ENCODE measurements at regions not wholly inside any gene's neighbourhood (a gene's known extent, or its start where the extent isn't known, plus 50 kb on each side); places are given as distances from the start of the nearest gene placed in this dataset.

DNA sequence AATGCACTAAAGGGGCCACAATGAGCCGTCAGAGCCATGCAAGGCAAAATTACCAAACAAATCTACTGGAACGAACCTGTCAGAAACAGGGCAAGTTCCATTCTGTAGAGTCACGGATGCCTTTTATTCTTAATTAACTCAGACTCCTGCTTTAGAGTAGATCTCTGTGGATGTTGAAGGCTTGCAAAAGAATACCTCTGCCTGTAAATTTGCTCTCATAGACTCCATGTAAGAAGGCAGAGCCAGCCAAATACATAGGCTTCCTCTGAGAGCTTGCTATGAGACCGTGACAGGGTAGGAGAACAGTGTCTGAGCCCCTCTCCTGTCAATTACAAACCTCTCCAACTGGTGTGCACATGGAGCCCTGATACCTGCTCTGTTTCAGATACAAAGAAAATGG, 787.9 kb upstream of the POM121L12 start:
- TF ChIP-seq, protein P1, sequence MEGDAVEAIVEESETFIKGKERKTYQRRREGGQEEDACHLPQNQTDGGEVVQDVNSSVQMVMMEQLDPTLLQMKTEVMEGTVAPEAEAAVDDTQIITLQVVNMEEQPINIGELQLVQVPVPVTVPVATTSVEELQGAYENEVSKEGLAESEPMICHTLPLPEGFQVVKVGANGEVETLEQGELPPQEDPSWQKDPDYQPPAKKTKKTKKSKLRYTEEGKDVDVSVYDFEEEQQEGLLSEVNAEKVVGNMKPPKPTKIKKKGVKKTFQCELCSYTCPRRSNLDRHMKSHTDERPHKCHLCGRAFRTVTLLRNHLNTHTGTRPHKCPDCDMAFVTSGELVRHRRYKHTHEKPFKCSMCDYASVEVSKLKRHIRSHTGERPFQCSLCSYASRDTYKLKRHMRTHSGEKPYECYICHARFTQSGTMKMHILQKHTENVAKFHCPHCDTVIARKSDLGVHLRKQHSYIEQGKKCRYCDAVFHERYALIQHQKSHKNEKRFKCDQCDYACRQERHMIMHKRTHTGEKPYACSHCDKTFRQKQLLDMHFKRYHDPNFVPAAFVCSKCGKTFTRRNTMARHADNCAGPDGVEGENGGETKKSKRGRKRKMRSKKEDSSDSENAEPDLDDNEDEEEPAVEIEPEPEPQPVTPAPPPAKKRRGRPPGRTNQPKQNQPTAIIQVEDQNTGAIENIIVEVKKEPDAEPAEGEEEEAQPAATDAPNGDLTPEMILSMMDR (IDR thresholded peaks at IDR 0.05): no peak
- no peaks in the 10 kb centered on the region for H3K9me3 ChIP-seq
- no peaks in the 10 kb centered on the region for H3K36me3 ChIP-seq
- no peaks in the 10 kb centered on the region for H3K27me3 ChIP-seq
- no peak overlapping the region for H3K4me3 ChIP-seq
- H3K4me1 ChIP-seq: no peaks in the 10 kb centered on the region
- H3K27ac ChIP-seq: no peak overlapping the region
- intact Hi-C loops (cut with DNase I; ENCODE audit: low total_unique reads): no loop called here
- DNase-seq: no peak

DNA sequence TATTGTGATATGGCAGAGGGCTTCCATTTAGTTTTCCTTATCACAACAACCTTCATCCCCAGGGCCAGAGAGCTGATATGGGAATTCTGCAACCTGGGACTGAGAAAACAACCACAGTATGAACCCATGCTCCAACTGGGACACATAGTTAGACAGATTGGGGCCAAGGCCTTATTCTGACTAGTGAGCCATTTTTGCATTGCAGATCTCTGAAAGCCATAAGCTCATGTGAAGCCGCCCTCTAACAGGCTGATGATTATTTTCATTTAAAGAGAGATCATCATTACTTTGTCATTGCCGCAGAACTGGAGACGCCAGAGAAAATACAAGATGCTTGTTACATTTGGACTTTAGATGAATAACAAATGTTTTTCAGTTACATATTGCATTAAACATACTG, 791.7 kb upstream of the POM121L12 start:
- DNase-seq: no peak
- Histone ChIP-seq H3K4me1 (no peaks in the 10 kb centered on the region), H3K4me3 (no peak overlapping the region), H3K27me3 (no peaks in the 10 kb centered on the region), H3K36me3 (no peaks in the 10 kb centered on the region), H3K27ac (no peak overlapping the region), H3K9me3 (no peaks in the 10 kb centered on the region)
- TF ChIP-seq, protein P1 (IDR thresholded peaks at IDR 0.05): no peak
- intact Hi-C loops (cut with DNase I; ENCODE audit: low total_unique reads): no loop called here

DNA sequence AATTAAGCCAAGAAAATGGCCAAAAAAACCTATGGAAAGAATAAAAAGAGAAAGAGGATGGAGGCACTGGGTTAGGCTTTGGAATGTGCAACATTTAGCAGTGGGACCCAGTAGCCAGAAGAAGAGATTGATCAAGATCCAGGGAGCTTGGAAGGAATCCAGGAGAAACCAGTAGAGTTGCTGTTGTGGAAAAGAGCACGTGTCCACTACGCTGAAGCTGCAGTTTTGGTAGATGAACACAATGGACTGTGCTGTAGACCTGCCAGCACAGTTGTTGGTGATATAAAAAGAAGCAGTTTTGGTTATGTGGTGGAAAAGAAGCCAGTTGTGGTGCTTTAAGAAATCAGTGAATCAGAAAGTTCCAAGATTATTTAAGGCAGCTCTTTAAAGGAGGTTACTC, 802.2 kb upstream of the POM121L12 start:
- Histone ChIP-seq H3K4me3 (no peak overlapping the region), H3K36me3 (no peaks in the 10 kb centered on the region), H3K4me1 (no peaks in the 10 kb centered on the region), H3K27me3 (no peaks in the 10 kb centered on the region), H3K27ac (no peak overlapping the region), H3K9me3 (peaks cover 0 to 23% (median 5%) of the 10 kb centered on the region in 3 donors)
- intact Hi-C loops (cut with DNase I; ENCODE audit: low total_unique reads): no loop called here
- TF ChIP-seq, protein P1 (IDR thresholded peaks at IDR 0.05): no peak
- DNase-seq: no peak

DNA sequence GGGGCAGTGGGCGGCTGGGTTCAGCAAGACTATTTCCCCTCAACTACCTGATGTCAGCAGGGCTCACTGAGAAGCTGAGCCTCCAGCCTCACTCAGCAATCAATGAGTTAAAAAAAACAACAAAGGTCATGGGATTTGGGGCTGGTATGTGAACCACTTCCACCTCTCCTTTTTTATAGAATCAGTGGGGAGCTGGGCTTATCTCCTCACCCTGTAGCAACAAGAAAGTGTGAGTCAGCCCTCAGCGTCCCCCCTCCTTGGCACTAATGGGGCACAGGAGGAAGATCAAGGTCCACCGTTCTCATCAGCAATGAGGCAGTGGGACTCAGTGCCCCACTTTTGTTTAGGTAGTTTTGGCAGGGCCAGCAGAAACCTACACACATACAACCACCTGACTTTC, 823.5 kb upstream of the POM121L12 start:
- H3K27me3 ChIP-seq: no peaks in the 10 kb centered on the region
- no peak overlapping the region for H3K27ac ChIP-seq
- intact Hi-C loops (cut with DNase I; ENCODE audit: low total_unique reads): no loop called here
- no peak for DNase-seq
- H3K36me3 ChIP-seq: no peaks in the 10 kb centered on the region
- no peaks in the 10 kb centered on the region for H3K9me3 ChIP-seq
- no peak overlapping the region for H3K4me3 ChIP-seq
- H3K4me1 ChIP-seq: no peaks in the 10 kb centered on the region
- TF ChIP-seq, protein P1 (IDR thresholded peaks at IDR 0.05): no peak

GRCh38 chr7:52209614-52210013, 825.8 kb upstream of the POM121L12 start:
- Histone ChIP-seq H3K36me3 (no peaks in the 10 kb centered on the region), H3K27ac (no peak overlapping the region), H3K9me3 (no peaks in the 10 kb centered on the region), H3K4me1 (no peaks in the 10 kb centered on the region), H3K27me3 (no peaks in the 10 kb centered on the region), H3K4me3 (no peak overlapping the region)
- intact Hi-C loops (cut with DNase I; ENCODE audit: low total_unique reads): no loop called here
- TF ChIP-seq, protein P1 (IDR thresholded peaks at IDR 0.05): no peak
- no peak for DNase-seq

- Histone ChIP-seq H3K27ac (no peak overlapping the region), H3K4me1 (no peaks in the 10 kb centered on the region), H3K9me3 (no peaks in the 10 kb centered on the region), H3K27me3 (no peaks in the 10 kb centered on the region), H3K4me3 (no peak overlapping the region), H3K36me3 (no peaks in the 10 kb centered on the region)
- no peak for DNase-seq
- intact Hi-C loops (cut with DNase I; ENCODE audit: low total_unique reads): no loop called here
- TF ChIP-seq, protein P1 (IDR thresholded peaks at IDR 0.05): no peak
Observed at GRCh38 chr7:52197221-52197620, 838.2 kb upstream of the POM121L12 start.

All from tibial artery (tissue), 4 donors.